GM23338 (cell line): ENCODE measurements at regions not wholly inside any gene's neighbourhood (a gene's known extent, or its start where the extent isn't known, plus 50 kb on each side); places are given as distances from the start of the nearest gene placed in this dataset.
A peak's percentile ranks its signal among the peaks of the same experiment; 100 is the strongest.

Experiments
- ATAC-seq: fragments of 200-7000 bp; cut with Tn5 transposase; 3 replicates; pipeline ENCODE4 v1.9.1; 2020
- DNase-seq: peaks from one replicate; pipeline ENCODE4 v3.0.0-alpha.2; 2015; ENCODE audit warnings: low spot score
- H2AFZ ChIP-seq: fragments of 200-600 bp; sonication (generic); 2 replicates; pipeline ENCODE4 v1.8.0; 2016; ENCODE audit warnings: antibody characterized with exemption, mild to moderate bottlenecking, moderate library complexity
- H3F3A ChIP-seq: fragments of 200-600 bp; sonication (generic); replicated peaks from 2 replicates; pipeline ENCODE4 v1.8.0; 2017; ENCODE audit warnings: antibody characterized with exemption, mixed run types, low read depth
- H3K27ac ChIP-seq: fragments of 200-600 bp; sonication (generic); 2 replicates; pipeline ENCODE4 v1.6.1; 2016; ENCODE audit warnings: low read depth
- H3K27me3 ChIP-seq: fragments of 200-600 bp; sonication (generic); 2 replicates; pipeline ENCODE4 v1.8.0; 2016; ENCODE audit warnings: mild to moderate bottlenecking, mixed run types, moderate library complexity; ENCODE audit not compliant: insufficient read depth
- H3K36me3 ChIP-seq: fragments of 200-600 bp; sonication (generic); 2 replicates; pipeline ENCODE4 v1.8.0; 2016; ENCODE audit warnings: mild to moderate bottlenecking; ENCODE audit not compliant: insufficient read depth
- H3K4me1 ChIP-seq: fragments of 200-600 bp; sonication (generic); 2 replicates; pipeline ENCODE4 v1.8.0; 2016; ENCODE audit warnings: mild to moderate bottlenecking, moderate library complexity; ENCODE audit not compliant: insufficient read depth
- H3K4me2 ChIP-seq: fragments of 200-600 bp; sonication (generic); 2 replicates; pipeline ENCODE4 v1.7.1; 2017; ENCODE audit warnings: mixed run types
- H3K4me3 ChIP-seq: fragments of 200-600 bp; sonication (generic); 2 replicates; pipeline ENCODE4 v1.6.1; 2016; ENCODE audit warnings: mixed run types
- H3K79me2 ChIP-seq: fragments of 200-600 bp; sonication (generic); replicated peaks from 2 replicates; pipeline ENCODE4 v1.8.0; 2017; ENCODE audit warnings: mild to moderate bottlenecking; ENCODE audit not compliant: insufficient read depth
- H3K9me2 ChIP-seq: fragments of 200-600 bp; sonication (generic); 2 replicates; pipeline ENCODE4 v1.8.0; 2017; ENCODE audit not compliant: insufficient read depth
- H4K20me1 ChIP-seq: fragments of 200-600 bp; sonication (generic); replicated peaks from 2 replicates; pipeline ENCODE4 v1.8.0; 2017; ENCODE audit warnings: mild to moderate bottlenecking; ENCODE audit not compliant: insufficient read depth
- H3K27ac Mint-ChIP-seq: 2 replicates; pipeline ENCODE4 v1.8.0; 2020; ENCODE audit warnings: inconsistent platforms, mild to moderate bottlenecking, moderate library complexity, mixed read lengths
- H3K27me3 Mint-ChIP-seq: 3 replicates; pipeline ENCODE4 v1.8.0; 2022; ENCODE audit warnings: low read depth, mild to moderate bottlenecking, moderate library complexity, mixed read lengths, inconsistent platforms; ENCODE audit not compliant: insufficient read depth, poor library complexity
- H3K36me3 Mint-ChIP-seq: 3 replicates; pipeline ENCODE4 v1.8.0; 2021; ENCODE audit warnings: low read depth, mild to moderate bottlenecking, inconsistent platforms, moderate library complexity, mixed read lengths
- H3K4me1 Mint-ChIP-seq: 3 replicates; pipeline ENCODE4 v1.8.0; 2020; ENCODE audit warnings: mild to moderate bottlenecking, inconsistent platforms, mixed read lengths
- H3K4me3 Mint-ChIP-seq: 3 replicates; pipeline ENCODE4 v1.8.0; 2021; ENCODE audit warnings: moderate library complexity, mild to moderate bottlenecking, inconsistent platforms, mixed read lengths
- H3K9me3 Mint-ChIP-seq: 3 replicates; pipeline ENCODE4 v1.8.0; 2020; ENCODE audit warnings: moderate library complexity, mild to moderate bottlenecking, inconsistent platforms, mixed read lengths
- CREB1 ChIP-seq: fragments of 250-450 bp; sonication (Bioruptor Pico); IDR thresholded peaks from 2 replicates; pipeline ENCODE4 v1.5.0; 2020; ENCODE audit warnings: low read depth, mild to moderate bottlenecking, moderate library complexity
- CTCF ChIP-seq, 2 experiments: fragments of 200-600 bp in 1 of 2; sonication (generic) in 1 of 2; conservative IDR thresholded peaks; 2 replicates each; pipeline versions ENCODE4 v1.5.1 to v1.6.1; 2016 to 2017; ENCODE audit warnings: antibody characterized with exemption in 2 of 2, low read depth in 2 of 2, mild to moderate bottlenecking in 2 of 2, moderate library complexity in 1 of 2
- EZH2 ChIP-seq: fragments of 200-600 bp; sonication (generic); IDR thresholded peaks from one replicate; pipeline ENCODE4 v1.8.0; 2017; ENCODE audit warnings: antibody characterized with exemption, mild to moderate bottlenecking, low read depth; ENCODE audit not compliant: unreplicated experiment
- EZH2phosphoT487 ChIP-seq: fragments of 200-600 bp; sonication (generic); IDR thresholded peaks from one replicate; pipeline ENCODE4 v1.8.1; 2018; ENCODE audit warnings: antibody characterized with exemption; ENCODE audit not compliant: unreplicated experiment
- JUNB ChIP-seq: IDR thresholded peaks from one replicate; pipeline ENCODE4 v1.6.1; 2016; ENCODE audit warnings: antibody characterized with exemption; ENCODE audit not compliant: unreplicated experiment
- NANOG ChIP-seq: IDR thresholded peaks from 2 replicates; pipeline ENCODE4 v1.6.1; 2016; ENCODE audit warnings: antibody characterized with exemption, borderline replicate concordance
- POLR2AphosphoS5 ChIP-seq: IDR thresholded peaks from 2 replicates; pipeline ENCODE4 v1.6.1; 2016; ENCODE audit warnings: antibody characterized with exemption, low read depth
- REST ChIP-seq: IDR thresholded peaks from one replicate; pipeline ENCODE4 v1.6.1; 2018; ENCODE audit warnings: antibody characterized with exemption; ENCODE audit not compliant: unreplicated experiment
- STAT1 ChIP-seq: IDR thresholded peaks from one replicate; pipeline ENCODE4 v1.6.1; 2016; ENCODE audit warnings: antibody characterized with exemption; ENCODE audit not compliant: unreplicated experiment
- ZNF114 ChIP-seq: fragments of 250-450 bp; sonication (Bioruptor Pico); IDR thresholded peaks from 2 replicates; pipeline ENCODE4 v1.5.0; 2020; ENCODE audit warnings: mild to moderate bottlenecking, moderate library complexity
- ZNF331 ChIP-seq: fragments of 250-450 bp; sonication (Bioruptor Pico); IDR thresholded peaks from 2 replicates; pipeline ENCODE4 v1.5.0; 2020; ENCODE audit warnings: low read depth, mild to moderate bottlenecking, moderate library complexity
- ZNF462 ChIP-seq: fragments of 250-450 bp; sonication (Bioruptor Pico); IDR thresholded peaks from 2 replicates; pipeline ENCODE4 v1.5.0; 2020; ENCODE audit warnings: mild to moderate bottlenecking, moderate library complexity

GRCh38 chr3:105238367-105238766 lies 128.3 kb upstream of the ALCAM start:
- peaks cover 15% of the 10 kb centered on the region; the same call in 1 of the 2 replicates for H3K4me1 ChIP-seq
- no peaks in the 10 kb centered on the region for H3K36me3 ChIP-seq
- DNase-seq (no peak), ATAC-seq (no peak)
- H3K4me3 ChIP-seq = no peak overlapping the region
- no peak overlapping the region for H3K4me3 Mint-ChIP-seq
- no peaks in the 10 kb centered on the region for H3K27me3 Mint-ChIP-seq
- H3K27ac Mint-ChIP-seq = no peak overlapping the region; the same call in 1 of the 2 replicates
- H3F3A ChIP-seq = no peaks in the 10 kb centered on the region
- no peak overlapping the region for H3K27ac ChIP-seq
- no peaks in the 10 kb centered on the region for H3K79me2 ChIP-seq
- H2AFZ ChIP-seq = no peak overlapping the region; the same call in 1 of the 2 replicates
- H4K20me1 ChIP-seq = no peaks in the 10 kb centered on the region
- no peaks in the 10 kb centered on the region; the same call in 1 of the 2 replicates for H3K9me2 ChIP-seq
- peaks cover 14% of the 10 kb centered on the region for H3K4me1 Mint-ChIP-seq
- no peaks in the 10 kb centered on the region for H3K27me3 ChIP-seq
- H3K4me2 ChIP-seq = peak overlapping the region; percentile 24
- TF ChIP-seq EZH2 = no peak
- no peaks in the 10 kb centered on the region for H3K9me3 Mint-ChIP-seq
- H3K36me3 Mint-ChIP-seq = no peaks in the 10 kb centered on the region

- H3K4me2 ChIP-seq = no peak overlapping the region
- no peak for TF ChIP-seq ZNF114 (CRISPR knock-in tag)
- TF ChIP-seq ZNF331 = no peak
- no peak for TF ChIP-seq CTCF (conservative IDR thresholded peaks at IDR 0.05; ENCODE audit: low read depth in 2 of 2)
- TF ChIP-seq NANOG = no peak
- TF ChIP-seq STAT1 = no peak
- TF ChIP-seq REST = no peak
- no peak for TF ChIP-seq CREB1
- no peak for TF ChIP-seq JUNB
- no peak for TF ChIP-seq POLR2AphosphoS5
- TF ChIP-seq ZNF462 (CRISPR knock-in tag) = no peak
- TF ChIP-seq EZH2phosphoT487 = no peak
These were observed 123.6 kb upstream of the ALCAM start for GRCh38 chr3:105243076-105243475.

More at GRCh38 chr3:105243076-105243475, 123.6 kb upstream of the ALCAM start:
- Histone ChIP-seq H3K27me3 (no peaks in the 10 kb centered on the region), H3K27ac (no peak overlapping the region), H3K36me3 (no peaks in the 10 kb centered on the region), H3K79me2 (no peaks in the 10 kb centered on the region), H2AFZ (no peak overlapping the region), H3K4me3 (no peak overlapping the region), H3K4me1 (peaks cover 11% of the 10 kb centered on the region; the same call in 1 of the 2 replicates), H4K20me1 (no peaks in the 10 kb centered on the region), H3K9me2 (no peaks in the 10 kb centered on the region; the same call in 1 of the 2 replicates), H3F3A (no peaks in the 10 kb centered on the region)
- peaks cover 13% of the 10 kb centered on the region for H3K4me1 Mint-ChIP-seq
- peaks cover 2% of the 10 kb centered on the region for H3K27me3 Mint-ChIP-seq
- H3K27ac Mint-ChIP-seq = no peak overlapping the region
- no peak overlapping the region for H3K4me3 Mint-ChIP-seq
- H3K9me3 Mint-ChIP-seq = no peaks in the 10 kb centered on the region
- H3K36me3 Mint-ChIP-seq = no peaks in the 10 kb centered on the region
- no peak for ATAC-seq
- DNase-seq = no peak
